GM18507 (cell line): ENCODE measurements at regions not wholly inside any gene's neighbourhood (a gene's known extent, or its start where the extent isn't known, plus 50 kb on each side); places are given as distances from the start of the nearest gene placed in this dataset.

Source experiments
- DNase-seq: peaks from one replicate; pipeline ENCODE4 v3.0.0; 2011; ENCODE audit warnings: low read depth; ENCODE audit not compliant: insufficient read length; ENCODE audit errors: extremely low spot score
- FAIRE-seq: peaks from 2 replicates; lab custom pipeline; 2011; peaks lifted over from hg19 to GRCh38; lab: Jason Lieb, UNC

DNA sequence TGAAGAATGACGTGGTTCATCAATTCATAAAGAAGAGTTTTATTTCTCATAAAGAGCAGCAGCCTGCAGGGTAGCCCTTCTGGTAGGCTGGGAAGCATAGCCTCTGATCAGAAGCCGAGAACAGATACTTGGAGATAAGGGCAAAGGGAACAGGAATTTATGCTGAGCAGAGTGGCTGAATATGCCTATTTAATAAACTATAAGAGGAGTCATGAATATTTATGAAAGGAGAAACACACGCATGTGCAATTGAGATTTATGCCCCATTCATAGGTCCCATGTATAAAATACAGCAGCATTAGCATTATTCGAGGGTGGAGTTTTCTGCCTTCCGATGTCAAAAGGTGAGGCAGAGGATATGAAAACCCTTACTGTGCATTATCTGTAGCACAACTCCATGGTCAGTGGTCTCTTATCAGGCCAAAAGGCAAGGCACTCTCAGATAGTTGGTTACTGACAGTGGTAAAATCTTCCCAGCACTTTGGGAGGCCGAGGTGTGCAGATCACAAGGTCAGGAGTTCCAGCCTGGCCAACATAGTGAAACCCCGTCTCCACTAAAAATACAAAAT is 569.1 kb downstream of the ACTL7B start:
- no peak for DNase-seq
- FAIRE-seq = no peak

- FAIRE-seq (no peak), DNase-seq (no peak)
Observed at GRCh38 chr9:108283696-108284095, 572.1 kb downstream of the ACTL7B start.

DNA sequence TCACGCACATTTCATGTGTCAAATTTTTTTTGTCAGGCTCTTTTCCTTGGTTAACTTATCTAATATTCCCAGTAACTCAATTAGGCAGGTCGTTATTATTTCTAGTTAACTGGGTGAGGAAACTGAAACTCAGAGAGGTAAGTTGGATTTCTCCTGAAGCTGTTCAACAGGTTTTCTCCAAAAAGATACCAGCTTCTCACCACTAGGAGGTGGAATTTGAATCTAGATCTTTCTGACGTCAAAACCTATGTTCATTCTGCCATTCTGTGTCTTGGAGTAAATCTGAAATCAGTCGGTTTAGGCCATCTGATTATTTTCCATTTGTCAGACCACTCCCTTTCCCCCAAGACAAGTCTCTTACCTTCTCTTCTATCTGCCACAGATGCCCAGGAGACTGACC is 572.9 kb downstream of the ACTL7B start:
- no peak for DNase-seq
- FAIRE-seq = no peak

- no peak for FAIRE-seq
- no peak for DNase-seq
Observed at GRCh38 chr9:108281696-108282095, 574.1 kb downstream of the ACTL7B start.

GRCh38 chr9:108278341-108278740 is 577.4 kb downstream of the ACTL7B start:
- FAIRE-seq (no peak), DNase-seq (no peak)

DNA sequence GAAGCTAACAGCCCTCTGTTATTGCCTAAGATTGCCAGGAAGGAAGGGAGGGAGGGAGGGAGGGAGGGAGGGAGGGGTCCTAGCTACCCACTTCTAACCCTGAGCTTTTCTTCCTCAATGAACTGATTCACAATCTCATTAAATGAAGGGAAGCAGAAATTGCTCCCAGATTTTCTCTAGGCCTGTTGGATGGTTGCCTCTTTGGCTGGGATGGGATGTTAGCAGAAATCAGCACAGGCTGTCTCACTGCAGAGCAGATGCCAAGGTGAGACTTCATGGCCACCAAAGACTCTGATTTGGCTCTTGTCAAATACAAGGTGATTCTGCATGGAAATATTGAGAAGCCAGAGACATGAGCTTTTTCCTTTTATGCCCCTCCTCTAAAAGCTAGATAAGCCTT is 578.6 kb downstream of the ACTL7B start:
- FAIRE-seq (no peak), DNase-seq (no peak)

- FAIRE-seq = no peak
Observed at GRCh38 chr9:108275906-108276305, 579.9 kb downstream of the ACTL7B start.

DNA sequence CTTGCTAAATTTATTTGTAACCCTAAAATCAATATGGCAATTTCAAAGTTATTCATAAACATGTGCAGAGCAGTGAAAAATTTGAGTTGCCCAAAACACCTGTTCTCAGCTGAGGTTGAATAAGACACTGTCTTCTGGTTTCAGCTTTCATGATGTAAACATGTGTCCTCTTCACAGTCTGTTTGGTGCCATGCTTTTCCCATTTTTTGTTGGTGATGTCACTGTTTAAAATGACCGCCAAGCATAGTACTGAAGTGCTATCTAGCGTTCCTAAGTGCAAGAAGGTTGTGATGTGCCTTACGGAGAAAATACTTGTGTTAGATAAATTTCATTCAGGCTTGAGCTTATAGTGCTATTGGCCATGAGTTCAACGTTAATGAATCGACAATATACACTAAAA is 580.8 kb downstream of the ACTL7B start:
- no peak for FAIRE-seq
- no peak for DNase-seq

More at GRCh38 chr9:108275906-108276305, 579.9 kb downstream of the ACTL7B start:
- DNase-seq = no peak

DNA sequence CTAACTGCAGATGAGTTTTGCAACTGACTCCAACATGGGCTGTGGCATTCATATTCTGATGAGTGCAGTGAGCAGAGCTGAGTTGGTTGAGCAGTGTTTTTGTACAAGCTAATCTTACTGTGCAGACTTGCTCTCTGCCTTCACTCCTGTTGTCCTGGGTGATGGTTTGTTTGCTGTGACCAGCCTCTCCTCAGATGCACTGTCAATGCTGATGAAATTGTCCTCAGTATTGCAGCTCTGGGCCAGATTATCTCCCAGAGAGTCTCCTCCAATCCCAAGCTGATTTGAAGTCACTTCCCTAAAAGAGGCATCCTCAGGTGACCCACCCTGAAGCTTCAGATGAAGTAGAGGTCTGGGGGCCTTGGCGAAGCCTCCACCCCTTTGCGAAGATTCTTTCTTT is 581.8 kb downstream of the ACTL7B start:
- DNase-seq = no peak
- no peak for FAIRE-seq

GRCh38 chr9:108272349-108272899 is 583.4 kb downstream of the ACTL7B start:
- no peak for FAIRE-seq
- DNase-seq = no peak

DNA sequence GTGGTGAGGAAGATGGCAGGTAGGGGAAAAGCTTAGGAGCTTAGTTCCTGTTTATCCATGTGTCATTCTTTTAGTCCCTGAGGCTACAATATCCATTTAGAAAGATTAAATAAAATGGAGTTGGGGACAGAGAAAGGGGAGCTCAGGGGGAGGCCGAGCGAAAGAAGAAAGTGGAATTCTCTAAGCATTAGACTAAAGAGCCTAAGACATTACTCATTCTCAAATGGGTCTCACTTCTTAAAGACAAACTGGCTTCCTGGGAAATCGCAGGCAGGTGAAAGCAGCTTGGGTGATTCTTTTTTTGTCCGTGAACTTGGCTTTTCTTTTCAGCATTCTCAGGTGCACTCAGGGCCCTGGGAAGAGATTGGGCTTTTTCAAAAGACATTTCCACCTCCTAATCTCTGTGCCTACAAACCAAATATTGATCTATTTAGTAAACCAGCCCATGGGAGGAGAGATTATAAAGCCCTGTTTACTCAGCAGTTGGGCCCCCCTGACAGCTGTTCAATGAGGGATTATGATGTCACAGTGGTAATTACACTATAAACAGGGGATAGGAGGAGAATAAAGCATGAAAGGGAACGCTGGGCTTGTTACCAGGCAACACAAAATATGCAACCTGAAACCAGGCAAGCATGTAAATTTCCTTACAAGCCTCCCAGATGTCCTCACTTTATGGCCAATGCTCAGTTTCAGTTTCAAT is 584.0 kb downstream of the ACTL7B start:
- no peak for DNase-seq
- FAIRE-seq = no peak

- FAIRE-seq (no peak), DNase-seq (no peak)
Observed at GRCh38 chr9:108271236-108271635, 584.5 kb downstream of the ACTL7B start.

DNA sequence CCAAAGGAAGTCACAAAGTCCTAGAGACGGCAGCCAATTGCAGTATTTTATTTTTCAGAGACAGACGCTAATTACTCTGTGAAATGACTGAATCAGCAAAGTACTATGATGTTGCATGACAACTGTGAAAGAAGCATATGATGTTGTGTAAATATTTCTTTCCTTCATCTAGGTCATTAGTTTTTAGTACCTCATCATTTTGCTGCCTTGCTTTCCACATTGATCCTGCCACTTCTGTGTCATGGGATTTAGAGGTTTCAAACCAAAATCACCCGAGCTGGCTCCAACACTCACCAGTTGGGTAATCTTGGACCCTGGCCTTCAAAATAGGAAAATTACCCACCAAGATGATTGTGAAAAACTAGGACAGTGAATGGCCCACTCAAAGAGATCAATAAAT is 585.2 kb downstream of the ACTL7B start:
- no peak for FAIRE-seq

DNA sequence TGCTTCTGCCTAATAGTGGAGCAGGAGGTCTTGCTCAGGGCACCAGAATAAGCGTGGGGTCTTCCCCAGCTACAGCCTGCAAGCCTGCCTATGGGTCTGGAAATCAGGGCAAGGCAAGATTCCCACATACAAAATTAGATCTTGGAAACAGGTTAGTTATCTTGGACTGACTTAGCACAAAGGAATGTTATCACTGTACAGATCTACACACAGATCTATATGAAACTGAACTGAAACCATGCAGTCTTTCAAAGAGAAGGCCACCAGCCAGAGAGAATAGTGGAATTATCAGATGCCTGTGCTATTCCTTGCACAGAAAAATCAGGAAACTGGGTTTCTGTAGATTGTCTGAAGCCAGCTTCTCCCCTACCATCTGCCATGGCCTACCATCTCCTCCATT is 585.7 kb downstream of the ACTL7B start:
- no peak for FAIRE-seq
- no peak for DNase-seq

More for the DNA sequence above, 585.2 kb downstream of the ACTL7B start:
- DNase-seq = no peak

GRCh38 chr9:108269371-108269770 is 586.4 kb downstream of the ACTL7B start:
- no peak for DNase-seq
- FAIRE-seq = no peak

GRCh38 chr9:108265065-108265464 is 590.7 kb downstream of the ACTL7B start:
- DNase-seq (no peak), FAIRE-seq (no peak)

GRCh38 chr9:108264093-108264492 is 591.7 kb downstream of the ACTL7B start:
- FAIRE-seq (no peak), DNase-seq (no peak)

- DNase-seq (no peak), FAIRE-seq (no peak)
Observed at GRCh38 chr9:108262836-108263235, 593.0 kb downstream of the ACTL7B start.

DNA sequence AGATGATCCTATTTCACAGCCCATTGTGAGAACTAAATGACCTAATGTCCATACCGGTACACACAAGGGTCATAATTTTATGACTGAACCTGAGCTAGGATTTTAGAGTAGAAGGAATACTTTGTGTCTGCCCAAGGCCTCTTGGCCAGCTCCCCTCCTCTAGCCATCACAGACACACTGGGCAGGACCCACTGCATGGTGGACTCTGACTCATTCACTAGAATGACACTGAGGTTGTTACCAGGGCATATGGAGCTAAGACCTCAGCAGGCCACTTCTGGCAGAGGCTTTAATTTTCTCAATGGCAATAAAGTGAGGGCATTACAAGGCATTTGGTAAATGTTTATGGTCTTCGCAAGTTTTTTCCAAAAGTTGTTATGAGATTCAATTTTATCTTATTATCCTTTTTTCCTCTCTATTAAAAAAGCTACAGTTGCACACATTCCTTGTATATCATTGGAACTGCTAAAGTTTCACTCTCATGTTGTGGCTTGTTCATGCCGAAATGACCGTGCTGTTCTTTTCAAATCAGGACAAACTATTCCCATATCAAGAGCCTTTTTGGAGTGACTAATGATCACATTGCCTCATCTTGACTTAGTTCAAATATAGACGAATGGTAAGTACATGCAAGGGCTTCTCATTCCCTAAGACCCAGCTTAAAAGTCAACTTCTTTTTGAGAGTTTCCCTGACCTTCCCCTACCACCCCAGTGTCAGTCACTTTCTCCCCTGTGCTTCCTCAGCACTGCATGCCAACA is 595.7 kb downstream of the ACTL7B start:
- DNase-seq = no peak
- no peak for FAIRE-seq

DNA sequence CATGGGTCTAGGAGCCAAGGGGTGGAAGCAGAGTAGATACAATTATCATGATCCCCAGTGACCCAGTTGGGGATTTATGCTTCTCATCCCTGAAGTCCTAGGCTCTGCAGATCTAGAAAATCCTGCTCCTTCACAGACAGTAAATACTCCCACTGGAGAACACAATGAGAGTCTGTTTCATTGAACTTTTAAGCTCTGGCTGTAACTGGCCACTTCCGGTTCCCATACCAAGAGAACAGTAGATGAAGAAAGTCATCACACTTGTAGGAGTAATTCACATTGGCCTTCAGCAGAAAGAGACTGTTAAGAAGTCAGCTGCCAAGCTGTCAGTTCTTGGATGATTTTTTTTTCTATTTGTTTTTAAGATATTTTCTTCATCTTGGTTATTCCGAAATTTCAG is 597.1 kb downstream of the ACTL7B start:
- FAIRE-seq = no peak

GRCh38 chr9:108257382-108257781 is 598.4 kb downstream of the ACTL7B start:
- no peak for DNase-seq
- no peak for FAIRE-seq

More for the DNA sequence above, 597.1 kb downstream of the ACTL7B start:
- DNase-seq = no peak
